GM21619 (cell line): ENCODE measurements at regions not wholly inside any gene's neighbourhood (a gene's known extent, or its start where the extent isn't known, plus 50 kb on each side); places are given as distances from the start of the nearest gene placed in this dataset.
"Not testable (repeated sequence)": the region's sequence is repeated elsewhere in the genome, so short reads cannot be mapped to it uniquely, and the experiment has no call there.

Experiments used
- ATAC-seq: cut with Tn5 transposase; IDR thresholded peaks from one replicate; pipeline ENCODE4 v1.9.1; 2021; ENCODE audit not compliant: unreplicated experiment

DNA sequence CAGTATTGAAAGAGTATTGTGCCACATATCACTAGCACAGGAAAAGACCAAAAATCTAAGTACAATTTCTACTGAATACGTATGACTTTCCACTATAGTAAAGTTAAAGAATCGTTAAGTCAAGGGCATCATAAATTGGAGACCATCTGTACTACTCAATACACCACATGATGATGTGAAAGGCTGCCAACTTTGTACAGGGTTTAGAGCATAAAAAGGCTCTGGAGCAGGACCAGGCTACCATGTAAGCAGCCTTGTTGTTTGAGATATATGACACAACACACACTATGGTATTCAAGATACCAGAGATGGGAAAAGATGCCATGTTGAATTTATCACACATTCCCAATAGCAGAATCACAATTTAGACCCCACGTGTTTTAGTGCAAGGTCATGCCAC is 294.9 kb upstream of the TRPC5 start:
- no peak for ATAC-seq

DNA sequence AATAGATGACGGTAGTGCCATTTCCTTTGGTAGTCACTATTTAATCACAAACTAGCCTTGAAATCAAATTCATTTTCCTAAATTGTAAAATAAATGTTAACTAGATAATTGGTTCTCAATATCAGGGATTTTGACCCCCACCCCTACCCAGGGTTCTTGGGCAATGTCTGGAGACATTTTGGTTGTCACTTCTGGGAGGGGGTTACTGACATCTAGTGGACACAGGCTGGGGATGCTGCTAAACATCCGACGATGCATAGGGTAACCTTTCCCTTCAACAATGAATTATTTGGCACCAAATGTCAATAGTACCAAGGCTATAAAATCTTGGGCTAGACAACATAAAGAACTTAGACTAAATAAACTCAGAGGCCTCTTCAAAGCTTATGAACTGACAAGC is 285.8 kb upstream of the TRPC5 start:
- no peak for ATAC-seq

- ATAC-seq = no peak
These were observed 284.5 kb upstream of the TRPC5 start for GRCh38 chrX:112367065-112367464.

DNA sequence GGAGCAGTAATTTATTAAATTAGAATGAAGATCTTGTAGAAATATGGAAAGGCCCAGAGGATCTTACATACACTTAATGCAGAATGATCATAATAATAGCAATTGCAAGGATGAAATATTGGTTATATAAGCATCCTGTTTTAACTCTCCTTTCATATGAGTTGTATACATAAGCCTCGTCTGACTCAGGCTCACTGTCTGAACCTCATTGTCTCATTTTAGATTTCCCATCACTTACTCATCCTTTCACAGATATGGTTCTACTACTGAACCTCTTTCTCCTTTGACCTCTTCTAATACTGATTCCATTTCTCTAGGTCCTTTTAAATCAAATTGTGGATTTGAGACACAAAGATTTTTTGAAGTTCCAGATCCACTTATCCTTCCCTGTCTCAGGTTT is 277.3 kb upstream of the TRPC5 start:
- ATAC-seq = no peak

GRCh38 chrX:112355931-112356330 is 273.4 kb upstream of the TRPC5 start:
- ATAC-seq = no peak

- ATAC-seq = no peak
These were observed 259.0 kb upstream of the TRPC5 start for GRCh38 chrX:112341598-112341997.

DNA sequence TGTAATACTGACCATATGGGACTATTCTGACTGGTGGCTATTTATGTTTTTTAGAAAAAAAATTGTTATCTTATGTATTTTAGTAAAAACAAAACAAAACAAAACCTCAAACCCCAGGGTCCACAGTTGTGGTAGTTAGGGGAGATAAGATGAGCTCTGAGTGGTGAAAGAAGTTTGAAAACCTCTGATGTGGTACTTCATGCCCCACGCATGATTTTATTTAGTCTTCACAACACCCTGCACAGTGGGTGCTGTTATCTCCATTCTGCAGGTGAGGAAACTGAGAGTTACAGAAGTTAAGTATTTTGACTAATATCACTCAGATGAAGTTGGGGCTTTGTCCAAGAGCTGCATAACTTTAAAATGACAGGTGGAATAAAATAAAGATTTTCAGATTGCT is 230.6 kb upstream of the TRPC5 start:
- ATAC-seq = no peak

- ATAC-seq = no peak
These were observed 223.5 kb upstream of the TRPC5 start for GRCh38 chrX:112306027-112306426.

- ATAC-seq = no peak
These were observed 197.4 kb upstream of the TRPC5 start for GRCh38 chrX:112279940-112280339.

DNA sequence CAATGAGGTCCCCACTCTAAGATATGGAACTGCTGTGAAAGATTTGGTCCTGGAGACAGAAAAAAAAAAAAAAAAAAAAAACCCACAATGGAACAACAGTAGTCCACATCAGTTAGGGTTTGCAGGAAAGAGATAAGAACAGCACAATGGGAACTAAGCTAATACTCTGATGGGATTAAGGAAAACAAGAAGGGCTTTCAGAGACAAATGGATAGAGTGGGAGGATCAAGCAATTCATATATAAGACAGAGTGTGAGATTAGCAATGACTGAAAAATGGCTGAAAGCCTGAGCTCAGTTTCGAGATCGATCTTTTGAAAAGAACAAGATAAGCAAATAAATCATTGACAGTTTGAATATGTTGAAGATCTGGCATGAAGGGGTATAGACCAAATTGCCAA is 188.4 kb upstream of the TRPC5 start:
- no peak for ATAC-seq

DNA sequence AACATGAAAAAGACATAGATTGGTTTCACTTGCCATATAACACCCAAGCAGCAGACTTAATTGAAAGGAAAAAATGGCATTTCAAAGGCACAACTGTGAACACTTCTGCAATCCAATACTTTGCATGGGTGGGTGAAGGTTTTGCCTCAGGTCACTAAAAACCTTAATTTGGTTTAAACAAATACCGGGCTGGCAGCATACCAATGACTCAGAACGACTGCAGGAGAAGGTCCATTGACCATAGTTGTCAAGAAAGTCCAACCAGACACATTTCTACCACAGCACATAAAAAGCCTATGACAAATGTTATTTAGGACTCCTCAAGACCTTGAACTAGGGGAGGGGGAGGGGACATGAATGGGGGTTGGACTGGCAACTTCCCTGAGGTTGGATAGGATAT is 183.6 kb upstream of the TRPC5 start:
- ATAC-seq = no peak

DNA sequence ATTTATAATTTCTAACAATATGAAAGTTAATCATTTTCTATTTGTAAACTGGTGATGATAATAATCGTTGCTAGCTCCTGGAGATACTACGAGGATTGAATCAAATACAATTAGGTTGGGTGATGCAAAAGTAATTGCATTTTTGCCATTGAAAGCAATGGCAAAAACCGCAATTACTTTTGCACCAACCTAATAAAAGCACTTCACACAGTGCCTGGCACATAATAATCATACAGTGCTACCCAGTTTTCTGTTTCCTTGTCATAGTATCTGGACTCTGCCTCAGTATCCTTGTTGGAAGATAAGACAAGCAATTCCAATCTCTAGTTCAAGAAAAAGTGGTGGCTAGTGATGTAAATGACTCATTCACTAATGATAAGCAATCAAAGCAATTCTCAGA is 176.8 kb upstream of the TRPC5 start:
- no peak for ATAC-seq

- no peak for ATAC-seq
These were observed 172.3 kb upstream of the TRPC5 start for GRCh38 chrX:112254896-112255295.

- ATAC-seq = no peak
These were observed 165.1 kb upstream of the TRPC5 start for GRCh38 chrX:112247714-112248113.

GRCh38 chrX:112235547-112235946 is 153.0 kb upstream of the TRPC5 start:
- ATAC-seq = no peak

DNA sequence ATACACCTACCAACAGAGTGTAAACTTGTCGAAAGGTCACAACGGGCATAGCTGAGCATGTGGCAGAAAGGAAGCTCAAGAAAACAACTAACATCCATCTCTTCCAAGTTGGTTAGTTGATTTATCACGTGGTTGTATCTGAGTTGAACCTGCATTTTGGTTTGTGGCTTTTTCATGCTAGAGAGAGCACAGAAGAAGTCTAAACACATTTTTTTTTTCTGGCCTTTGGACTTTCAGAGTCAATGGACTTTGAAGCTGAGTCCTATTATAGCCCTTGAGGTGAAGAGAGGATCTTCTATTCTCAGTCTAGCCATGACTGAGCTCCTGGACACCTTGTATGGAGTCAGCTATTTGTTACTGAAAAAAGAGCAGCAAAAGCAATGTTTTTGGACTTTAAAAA is 150.6 kb upstream of the TRPC5 start:
- no peak for ATAC-seq

DNA sequence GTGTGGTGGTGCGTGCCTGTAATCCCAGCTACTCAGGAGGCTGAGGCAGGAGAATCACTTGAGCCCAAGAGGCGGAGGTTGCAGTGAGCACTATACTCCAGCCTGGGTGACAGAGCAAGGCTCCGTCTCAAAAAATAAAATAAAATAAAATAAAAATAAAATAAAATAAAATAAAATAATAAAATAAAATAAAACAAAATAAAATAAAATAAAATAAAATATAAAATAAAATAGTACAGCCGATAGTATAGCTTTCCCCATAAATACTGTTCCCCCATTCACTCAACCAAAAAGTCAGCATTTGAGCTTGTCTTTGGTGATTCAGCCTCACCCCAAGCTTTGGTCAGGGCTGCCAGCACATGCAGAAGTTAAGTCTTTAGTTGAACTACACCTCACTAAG is 144.2 kb upstream of the TRPC5 start:
- ATAC-seq = not testable (repeated sequence)

GRCh38 chrX:112223391-112223790 is 140.8 kb upstream of the TRPC5 start:
- no peak for ATAC-seq

DNA sequence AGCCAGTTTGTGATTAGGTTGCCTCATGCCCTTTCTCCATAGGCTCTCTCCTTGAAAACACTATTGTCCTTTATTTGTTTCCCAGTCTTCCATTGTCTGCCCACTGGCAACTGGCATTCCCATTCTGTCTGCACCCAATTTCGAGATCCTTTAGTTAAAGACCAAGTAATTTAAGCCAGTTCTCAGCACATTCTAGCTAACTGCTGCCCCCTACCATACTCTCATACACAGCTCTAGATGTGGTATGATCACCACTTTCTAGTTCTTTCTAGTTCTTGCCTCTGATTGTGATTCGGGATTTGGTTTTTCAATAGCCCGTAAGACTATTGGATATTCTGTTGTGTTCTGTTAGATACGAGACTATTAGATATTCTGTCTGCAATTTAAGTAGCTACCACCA is 135.8 kb upstream of the TRPC5 start:
- ATAC-seq = no peak

DNA sequence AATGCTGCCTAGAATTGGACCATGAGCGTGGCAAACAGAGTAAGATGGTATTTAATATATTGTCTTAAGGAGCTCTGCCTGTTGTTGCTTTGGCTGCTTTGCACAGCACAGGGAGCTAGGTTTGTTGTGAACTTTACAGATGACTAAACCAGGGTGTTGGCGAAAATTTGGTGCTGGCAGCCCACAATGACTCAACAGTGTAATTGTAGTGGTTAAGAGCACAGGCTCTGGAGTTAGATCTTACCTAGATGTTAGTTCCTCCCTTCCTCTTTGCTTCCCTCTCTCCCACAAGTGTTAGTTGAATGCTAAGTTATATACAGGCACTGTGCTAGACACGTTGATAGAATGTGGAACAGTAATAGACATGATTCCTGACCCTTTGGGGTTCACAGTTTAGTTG is 128.9 kb upstream of the TRPC5 start:
- ATAC-seq = no peak

DNA sequence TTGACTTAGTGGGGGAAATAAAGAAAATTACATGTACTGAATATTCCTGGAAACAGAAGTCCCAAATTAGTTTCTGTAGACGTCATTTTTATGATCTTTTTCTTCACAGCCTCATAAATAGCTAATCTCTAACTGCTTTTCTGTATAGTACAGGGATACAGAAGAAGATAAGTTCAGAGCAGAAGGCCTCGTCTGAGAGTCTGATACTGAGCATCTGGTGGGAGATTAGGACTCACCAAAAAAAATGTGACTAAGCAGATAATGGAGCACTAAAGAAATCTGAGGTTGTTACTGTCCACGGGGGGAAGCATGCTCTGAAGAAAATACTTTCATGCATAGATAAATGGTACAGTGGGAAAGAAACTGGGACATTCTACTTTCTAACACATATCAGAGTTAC is 115.3 kb upstream of the TRPC5 start:
- ATAC-seq = no peak

DNA sequence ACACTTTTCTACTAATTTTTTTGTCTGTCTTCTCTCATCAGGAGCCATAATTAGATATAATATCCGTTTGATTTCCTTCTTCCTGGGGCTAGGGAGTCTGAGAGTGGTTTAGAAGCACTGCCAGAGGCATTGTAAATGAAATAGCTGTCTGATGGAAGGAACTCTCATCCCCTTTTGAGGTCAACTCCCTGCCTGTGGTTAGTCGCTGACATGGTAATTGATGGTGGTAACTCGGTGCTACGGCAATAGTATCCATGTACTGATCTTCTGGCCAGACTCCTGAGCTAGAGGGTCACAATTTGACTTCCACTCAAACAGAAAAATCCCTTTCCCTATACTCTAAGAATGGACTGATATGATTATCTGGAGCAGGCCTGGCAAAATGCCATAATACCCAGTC is 108.1 kb upstream of the TRPC5 start:
- no peak for ATAC-seq

- not testable (repeated sequence) for ATAC-seq
These were observed 98.8 kb upstream of the TRPC5 start for GRCh38 chrX:112181361-112181760.

- no peak for ATAC-seq
These were observed 81.8 kb upstream of the TRPC5 start for GRCh38 chrX:112164420-112164819.
